Endodermal cell (in vitro differentiated cells): ENCODE measurements at regions not wholly inside any gene's neighbourhood (a gene's known extent, or its start where the extent isn't known, plus 50 kb on each side); places are given as distances from the start of the nearest gene placed in this dataset.

Experiments
- DNase-seq: peaks from one replicate; pipeline ENCODE4 v3.0.0-alpha.2; 2017
- H3K27ac ChIP-seq: 2 replicates; pipeline ENCODE4 v1.5.1; 2013; ENCODE audit warnings: mild to moderate bottlenecking, low read depth, low read length, moderate library complexity
- H3K27me3 ChIP-seq: 2 replicates; pipeline ENCODE4 v1.6.1; 2013; ENCODE audit warnings: mild to moderate bottlenecking, low read length, moderate library complexity; ENCODE audit not compliant: insufficient read depth, control insufficient read depth, poor library complexity, severe bottlenecking
- H3K36me3 ChIP-seq: 2 replicates; pipeline ENCODE4 v1.7.0; 2013; ENCODE audit warnings: mild to moderate bottlenecking, low read length, moderate library complexity; ENCODE audit not compliant: control insufficient read depth, insufficient read depth
- H3K4me1 ChIP-seq: one replicate; pipeline ENCODE4 v1.7.0; 2013; ENCODE audit warnings: low read length; ENCODE audit not compliant: control insufficient read depth, insufficient read depth
- H3K4me3 ChIP-seq: 2 replicates; pipeline ENCODE4 v1.5.1; 2013; ENCODE audit warnings: mild to moderate bottlenecking, low read length, moderate library complexity
- H3K9ac ChIP-seq: 2 replicates; pipeline ENCODE4 v1.6.1; 2013; ENCODE audit warnings: mild to moderate bottlenecking, low read length, moderate library complexity; ENCODE audit not compliant: poor library complexity, severe bottlenecking; ENCODE audit errors: extremely low read depth
- H3K9me3 ChIP-seq: 2 replicates; pipeline ENCODE4 v1.6.1; 2013; ENCODE audit warnings: mild to moderate bottlenecking, low read length, moderate library complexity; ENCODE audit not compliant: control insufficient read depth
- H3K27ac Mint-ChIP-seq: 2 replicates; pipeline ENCODE4 v1.8.0; 2020; ENCODE audit warnings: mixed read lengths
- H3K27me3 Mint-ChIP-seq: 2 replicates; pipeline ENCODE4 v1.8.0; 2021; ENCODE audit warnings: mild to moderate bottlenecking, mixed read lengths; ENCODE audit not compliant: insufficient read depth
- H3K36me3 Mint-ChIP-seq: 2 replicates; pipeline ENCODE4 v1.8.0; 2020; ENCODE audit warnings: low read depth, mixed read lengths
- H3K4me1 Mint-ChIP-seq: 2 replicates; pipeline ENCODE4 v1.8.0; 2020; ENCODE audit warnings: mixed read lengths
- H3K4me3 Mint-ChIP-seq: 2 replicates; pipeline ENCODE4 v1.8.0; 2020; ENCODE audit warnings: mild to moderate bottlenecking, moderate library complexity, mixed read lengths
- H3K9me3 Mint-ChIP-seq: 2 replicates; pipeline ENCODE4 v1.8.0; 2020; ENCODE audit warnings: mild to moderate bottlenecking, mixed read lengths
- WGBS, 2 experiments: methylation state at CpG; one replicate each; pipeline versions ENCODE4 v1.1.5 to v1.1.7; 2013; ENCODE audit warnings: missing lambda C conversion rate in 2 of 2, mixed read lengths in 1 of 2; ENCODE audit not compliant: insufficient coverage in 1 of 2, insufficient read length in 1 of 2; 5-methylcytosine and 5-hydroxymethylcytosine counted together
- TF ChIP-seq, protein P1 (sequence below): fragments of 200-600 bp; sonication (generic); conservative IDR thresholded peaks from 2 replicates; pipeline ENCODE4 v1.5.0; 2021; ENCODE audit warnings: antibody characterized with exemption, mild to moderate bottlenecking

GRCh38 chr1:104358621-104359020 lies 608.9 kb downstream of the AMY1C start:
- Mint-ChIP-seq H3K4me1 (no peaks in the 10 kb centered on the region), H3K27me3 (no peaks in the 10 kb centered on the region), H3K4me3 (no peak overlapping the region), H3K9me3 (no peaks in the 10 kb centered on the region), H3K36me3 (no peaks in the 10 kb centered on the region), H3K27ac (no peak overlapping the region)
- H3K4me3 ChIP-seq: no peak overlapping the region
- TF ChIP-seq, protein P1, sequence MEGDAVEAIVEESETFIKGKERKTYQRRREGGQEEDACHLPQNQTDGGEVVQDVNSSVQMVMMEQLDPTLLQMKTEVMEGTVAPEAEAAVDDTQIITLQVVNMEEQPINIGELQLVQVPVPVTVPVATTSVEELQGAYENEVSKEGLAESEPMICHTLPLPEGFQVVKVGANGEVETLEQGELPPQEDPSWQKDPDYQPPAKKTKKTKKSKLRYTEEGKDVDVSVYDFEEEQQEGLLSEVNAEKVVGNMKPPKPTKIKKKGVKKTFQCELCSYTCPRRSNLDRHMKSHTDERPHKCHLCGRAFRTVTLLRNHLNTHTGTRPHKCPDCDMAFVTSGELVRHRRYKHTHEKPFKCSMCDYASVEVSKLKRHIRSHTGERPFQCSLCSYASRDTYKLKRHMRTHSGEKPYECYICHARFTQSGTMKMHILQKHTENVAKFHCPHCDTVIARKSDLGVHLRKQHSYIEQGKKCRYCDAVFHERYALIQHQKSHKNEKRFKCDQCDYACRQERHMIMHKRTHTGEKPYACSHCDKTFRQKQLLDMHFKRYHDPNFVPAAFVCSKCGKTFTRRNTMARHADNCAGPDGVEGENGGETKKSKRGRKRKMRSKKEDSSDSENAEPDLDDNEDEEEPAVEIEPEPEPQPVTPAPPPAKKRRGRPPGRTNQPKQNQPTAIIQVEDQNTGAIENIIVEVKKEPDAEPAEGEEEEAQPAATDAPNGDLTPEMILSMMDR: no peak
- H3K9ac ChIP-seq: no peak overlapping the region
- WGBS, 2 experiments: 91 to 94% methylated on average over 2 to 3 of the region's 3 CpGs
- no peaks in the 10 kb centered on the region for H3K9me3 ChIP-seq
- H3K27ac ChIP-seq: no peak overlapping the region
- no peaks in the 10 kb centered on the region for H3K4me1 ChIP-seq
- no peaks in the 10 kb centered on the region for H3K27me3 ChIP-seq
- no peak for DNase-seq
- H3K36me3 ChIP-seq: no peaks in the 10 kb centered on the region

DNA sequence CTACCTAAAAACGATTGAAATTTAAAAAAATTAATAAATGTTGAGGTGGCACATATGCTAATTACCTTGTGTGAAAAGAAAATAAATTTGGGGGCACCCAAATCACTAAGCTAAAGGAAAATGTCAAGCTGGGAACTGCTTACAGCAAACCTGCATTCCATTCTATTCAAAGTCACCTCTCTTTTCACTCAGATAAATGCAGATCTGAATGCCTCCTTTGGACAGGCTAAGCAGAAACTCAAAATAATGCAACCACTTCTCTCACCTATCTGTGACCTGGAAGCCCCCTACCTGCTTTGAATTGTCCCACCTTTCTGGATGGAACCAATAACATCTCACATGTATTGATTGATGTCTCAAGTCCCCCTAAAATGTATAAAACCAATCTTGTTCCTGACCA lies 628.7 kb downstream of the AMY1C start:
- no peak overlapping the region for H3K27ac ChIP-seq
- H3K9me3 Mint-ChIP-seq: peaks cover 7% of the 10 kb centered on the region
- no peaks in the 10 kb centered on the region for H3K27me3 ChIP-seq
- H3K4me1 Mint-ChIP-seq: no peaks in the 10 kb centered on the region
- 50% methylated on average over 1 of the region's 1 CpG; no CpG with 5 or more reads in 1 of the 2 experiments for WGBS, 2 experiments
- H3K9me3 ChIP-seq: no peaks in the 10 kb centered on the region
- H3K36me3 ChIP-seq: no peaks in the 10 kb centered on the region
- DNase-seq: no peak
- H3K27me3 Mint-ChIP-seq: no peaks in the 10 kb centered on the region
- no peak overlapping the region for H3K27ac Mint-ChIP-seq
- H3K4me1 ChIP-seq: no peaks in the 10 kb centered on the region
- no peak overlapping the region for H3K9ac ChIP-seq
- no peak overlapping the region for H3K4me3 Mint-ChIP-seq
- TF ChIP-seq, protein P1: no peak
- no peaks in the 10 kb centered on the region for H3K36me3 Mint-ChIP-seq
- H3K4me3 ChIP-seq: no peak overlapping the region

GRCh38 chr1:104380003-104380402 lies 630.3 kb downstream of the AMY1C start:
- no peak for DNase-seq
- no peak overlapping the region for H3K4me3 Mint-ChIP-seq
- no peak overlapping the region for H3K27ac Mint-ChIP-seq
- Histone ChIP-seq H3K4me1 (no peaks in the 10 kb centered on the region), H3K4me3 (no peak overlapping the region), H3K27me3 (no peaks in the 10 kb centered on the region), H3K9ac (no peak overlapping the region), H3K27ac (no peak overlapping the region), H3K9me3 (no peaks in the 10 kb centered on the region), H3K36me3 (no peaks in the 10 kb centered on the region)
- H3K36me3 Mint-ChIP-seq: no peaks in the 10 kb centered on the region
- no peaks in the 10 kb centered on the region for H3K27me3 Mint-ChIP-seq
- no peaks in the 10 kb centered on the region for H3K4me1 Mint-ChIP-seq
- H3K9me3 Mint-ChIP-seq: peaks cover 7% of the 10 kb centered on the region
- TF ChIP-seq, protein P1: no peak
- 79 to 95% methylated on average over 2 of the region's 2 CpGs for WGBS, 2 experiments
